MCF 10A (cell line): ENCODE measurements at regions not wholly inside any gene's neighbourhood (a gene's known extent, or its start where the extent isn't known, plus 50 kb on each side); places are given as distances from the start of the nearest gene placed in this dataset.

ENCODE experiments used
- BruUV-seq: library from RNA; stranded (reverse); fragments of 400-500 nt; replicated peaks from 2 replicates; lab custom pipeline; 2021; lab: Mats Ljungman, UMichigan
- CTCF ChIA-PET: fragments of 300-600 bp; sonication (Branson Sonifier 250); formaldehyde crosslinking; extraction: SDS; loops from one replicate; lab custom pipeline; 2021; ENCODE audit warnings: antibody characterized with exemption, inconsistent platforms; lab: Yijun Ruan, JAX
- POLR2A ChIA-PET: fragments of 300-600, 350-650 bp; sonication (Branson Sonifier 250); formaldehyde crosslinking; extraction: SDS; loops from one replicate; lab custom pipeline; 2020; ENCODE audit warnings: antibody characterized with exemption, inconsistent platforms; lab: Yijun Ruan, JAX
- DNase-seq: peaks from one replicate; pipeline ENCODE4 v3.0.0-alpha.2; 2018; ENCODE audit not compliant: unreplicated experiment
- H3K27ac Mint-ChIP-seq: one replicate; pipeline ENCODE4 v1.8.0; 2022; ENCODE audit warnings: mild to moderate bottlenecking, low read depth, mixed read lengths; ENCODE audit not compliant: unreplicated experiment
- H3K27me3 Mint-ChIP-seq: one replicate; pipeline ENCODE4 v1.8.0; 2022; ENCODE audit warnings: mixed read lengths; ENCODE audit not compliant: insufficient read depth, unreplicated experiment
- H3K36me3 Mint-ChIP-seq: one replicate; pipeline ENCODE4 v1.8.0; 2022; ENCODE audit warnings: mild to moderate bottlenecking, moderate library complexity, mixed read lengths; ENCODE audit not compliant: insufficient read depth, unreplicated experiment
- H3K4me1 Mint-ChIP-seq: one replicate; pipeline ENCODE4 v1.8.0; 2022; ENCODE audit warnings: mixed read lengths; ENCODE audit not compliant: insufficient read depth, unreplicated experiment
- H3K4me3 Mint-ChIP-seq: one replicate; pipeline ENCODE4 v1.8.0; 2022; ENCODE audit warnings: mild to moderate bottlenecking, moderate library complexity, mixed read lengths; ENCODE audit not compliant: unreplicated experiment
- H3K9me3 Mint-ChIP-seq: one replicate; pipeline ENCODE4 v1.8.0; 2022; ENCODE audit warnings: mixed read lengths; ENCODE audit not compliant: unreplicated experiment
- CTCF ChIP-seq: fragments of 200-600 bp; IDR thresholded peaks from one replicate; pipeline ENCODE4 v1.8.0; 2022; ENCODE audit warnings: antibody characterized with exemption, mild to moderate bottlenecking; ENCODE audit not compliant: unreplicated experiment
- intact Hi-C: fragments of 100-400 bp; cut with micrococcal nuclease; formaldehyde crosslinking; loops from 2 replicates; pipeline ENCODE4 v1.14.1; 2022

- H3K4me1 Mint-ChIP-seq, result no peaks in the 10 kb centered on the region
- CTCF ChIA-PET, result interaction anchor here (0.9 kb wide), 1 partner anchor 26 kb away, joined by 5 read pairs; no protein-coding TSS in a partner anchor
- no peak for DNase-seq
- H3K36me3 Mint-ChIP-seq, result no peaks in the 10 kb centered on the region
- H3K4me3 Mint-ChIP-seq, result no peak overlapping the region
- no peaks in the 10 kb centered on the region for H3K9me3 Mint-ChIP-seq
- intact Hi-C loops, result no loop called here
- POLR2A ChIA-PET, result interaction anchor here (0.7 kb wide), 1 partner anchor 35 kb away, joined by 3 read pairs; no protein-coding TSS in a partner anchor
- TF ChIP-seq CTCF, result no peak
- BruUV-seq, result no TSS peak
- H3K27me3 Mint-ChIP-seq, result no peaks in the 10 kb centered on the region
- no peak overlapping the region for H3K27ac Mint-ChIP-seq
Observed at GRCh38 chr4:123876671-123877101, 480.1 kb downstream of the SPRY1 start.

- no peak for DNase-seq
- no TSS peak for BruUV-seq
- no peaks in the 10 kb centered on the region for H3K9me3 Mint-ChIP-seq
- no peak overlapping the region for H3K27ac Mint-ChIP-seq
- ChIA-PET CTCF (no interaction called here), POLR2A (no interaction called here)
- no peaks in the 10 kb centered on the region for H3K4me1 Mint-ChIP-seq
- intact Hi-C loops, result no loop called here
- H3K36me3 Mint-ChIP-seq, result no peaks in the 10 kb centered on the region
- no peak for TF ChIP-seq CTCF
- no peak overlapping the region for H3K4me3 Mint-ChIP-seq
- H3K27me3 Mint-ChIP-seq, result no peaks in the 10 kb centered on the region
Observed at GRCh38 chr4:123877551-123877950, 481.0 kb downstream of the SPRY1 start.

- no peak for DNase-seq
Observed at GRCh38 chr4:123878976-123879375, 482.4 kb downstream of the SPRY1 start.

GRCh38 chr4:123880631-123881030 is 484.0 kb downstream of the SPRY1 start:
- no peak for DNase-seq
- no peak for TF ChIP-seq CTCF
- Mint-ChIP-seq H3K4me3 (no peak overlapping the region), H3K27ac (no peak overlapping the region), H3K4me1 (no peaks in the 10 kb centered on the region), H3K27me3 (no peaks in the 10 kb centered on the region), H3K9me3 (peaks cover 13% of the 10 kb centered on the region), H3K36me3 (no peaks in the 10 kb centered on the region)
- POLR2A ChIA-PET, result interaction anchor here (0.6 kb wide), 1 partner anchor 67 kb away, joined by 4 read pairs; no protein-coding TSS in a partner anchor
- intact Hi-C loops, result no loop called here
- CTCF ChIA-PET, result no interaction called here
- no TSS peak for BruUV-seq

More at GRCh38 chr4:123878976-123879375, 482.4 kb downstream of the SPRY1 start:
- ChIA-PET POLR2A (no interaction called here), CTCF (no interaction called here)
- Mint-ChIP-seq H3K9me3 (no peaks in the 10 kb centered on the region), H3K27ac (no peak overlapping the region), H3K4me1 (no peaks in the 10 kb centered on the region), H3K27me3 (no peaks in the 10 kb centered on the region), H3K4me3 (no peak overlapping the region), H3K36me3 (no peaks in the 10 kb centered on the region)
- intact Hi-C loops, result no loop called here
- no peak for TF ChIP-seq CTCF
- BruUV-seq, result no TSS peak
